GM13977 (cell line): ENCODE measurements at regions not wholly inside any gene's neighbourhood (a gene's known extent, or its start where the extent isn't known, plus 50 kb on each side); places are given as distances from the start of the nearest gene placed in this dataset.
A peak's percentile ranks its signal among the peaks of the same experiment; 100 is the strongest.

Experiments
- DNase-seq: peaks from one replicate; pipeline ENCODE4 v3.0.0; 2012; ENCODE audit warnings: low spot score
- in situ Hi-C: fragments of 300-500 bp; cut with MboI; formaldehyde crosslinking; loops from one replicate; pipeline ENCODE4 v1.12.0; 2022; ENCODE audit warnings: low sequenced_read_pairs, low pct_unique_long_range_greater_than_20kb, mixed read lengths, inconsistent platforms; ENCODE audit not compliant: unreplicated experiment
- TF ChIP-seq, protein P1 (sequence below): IDR thresholded peaks from 2 replicates; pipeline ENCODE4 v1.5.1; 2012; ENCODE audit warnings: mild to moderate bottlenecking, control low read depth; ENCODE audit not compliant: insufficient read depth; ENCODE audit errors: extremely low read depth, missing control alignments

- no peak for DNase-seq
- TF ChIP-seq, protein P1, sequence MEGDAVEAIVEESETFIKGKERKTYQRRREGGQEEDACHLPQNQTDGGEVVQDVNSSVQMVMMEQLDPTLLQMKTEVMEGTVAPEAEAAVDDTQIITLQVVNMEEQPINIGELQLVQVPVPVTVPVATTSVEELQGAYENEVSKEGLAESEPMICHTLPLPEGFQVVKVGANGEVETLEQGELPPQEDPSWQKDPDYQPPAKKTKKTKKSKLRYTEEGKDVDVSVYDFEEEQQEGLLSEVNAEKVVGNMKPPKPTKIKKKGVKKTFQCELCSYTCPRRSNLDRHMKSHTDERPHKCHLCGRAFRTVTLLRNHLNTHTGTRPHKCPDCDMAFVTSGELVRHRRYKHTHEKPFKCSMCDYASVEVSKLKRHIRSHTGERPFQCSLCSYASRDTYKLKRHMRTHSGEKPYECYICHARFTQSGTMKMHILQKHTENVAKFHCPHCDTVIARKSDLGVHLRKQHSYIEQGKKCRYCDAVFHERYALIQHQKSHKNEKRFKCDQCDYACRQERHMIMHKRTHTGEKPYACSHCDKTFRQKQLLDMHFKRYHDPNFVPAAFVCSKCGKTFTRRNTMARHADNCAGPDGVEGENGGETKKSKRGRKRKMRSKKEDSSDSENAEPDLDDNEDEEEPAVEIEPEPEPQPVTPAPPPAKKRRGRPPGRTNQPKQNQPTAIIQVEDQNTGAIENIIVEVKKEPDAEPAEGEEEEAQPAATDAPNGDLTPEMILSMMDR: no peak
- in situ Hi-C loops: no loop called here
These were observed 1080.9 kb downstream of the SLITRK5 start for GRCh38 chr13:88752041-88752440.

DNA sequence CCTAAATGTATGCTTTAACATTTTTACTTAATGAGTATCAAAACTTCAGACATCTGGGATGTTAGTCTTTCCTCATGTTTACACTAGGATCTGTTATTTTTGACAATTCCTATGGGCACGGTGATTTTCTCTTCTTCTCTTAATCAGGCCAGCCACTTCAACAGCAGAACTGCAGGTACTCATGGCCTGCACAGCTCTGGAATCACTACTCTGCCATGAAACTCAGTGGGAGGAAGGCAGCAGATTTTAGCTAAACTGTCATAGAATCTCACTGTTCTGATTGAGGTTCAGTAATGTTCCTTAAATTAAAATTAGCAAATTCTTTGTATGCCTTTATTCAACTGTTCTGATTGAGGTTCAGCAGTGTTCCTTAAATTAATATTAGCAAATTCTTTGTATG is 1083.0 kb downstream of the SLITRK5 start:
- in situ Hi-C loops: no loop called here
- TF ChIP-seq, protein P1: no peak

DNA sequence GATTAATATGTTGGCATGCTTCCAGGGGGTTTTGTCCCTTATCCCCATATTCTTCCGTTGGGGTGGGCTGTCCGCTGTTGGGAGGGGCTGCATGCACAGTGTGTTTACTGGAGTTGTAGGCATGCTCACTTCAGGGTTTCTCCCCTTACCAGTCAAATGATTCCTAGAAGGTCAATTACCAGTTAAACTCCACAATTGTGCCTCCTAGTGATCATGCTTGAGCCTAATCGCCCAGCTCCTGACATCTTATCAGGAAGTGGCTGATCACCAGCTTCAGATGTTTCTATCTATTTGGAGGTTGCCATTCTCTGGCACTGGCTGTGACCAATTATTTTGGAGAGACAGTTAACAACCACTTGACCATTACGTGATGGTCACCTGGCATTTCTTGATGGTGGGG is 1090.0 kb downstream of the SLITRK5 start:
- TF ChIP-seq, protein P1: peak; percentile 15
- DNase-seq: no peak
- in situ Hi-C loops: no loop called here

More for the DNA sequence above, 1083.0 kb downstream of the SLITRK5 start:
- DNase-seq: no peak

DNA sequence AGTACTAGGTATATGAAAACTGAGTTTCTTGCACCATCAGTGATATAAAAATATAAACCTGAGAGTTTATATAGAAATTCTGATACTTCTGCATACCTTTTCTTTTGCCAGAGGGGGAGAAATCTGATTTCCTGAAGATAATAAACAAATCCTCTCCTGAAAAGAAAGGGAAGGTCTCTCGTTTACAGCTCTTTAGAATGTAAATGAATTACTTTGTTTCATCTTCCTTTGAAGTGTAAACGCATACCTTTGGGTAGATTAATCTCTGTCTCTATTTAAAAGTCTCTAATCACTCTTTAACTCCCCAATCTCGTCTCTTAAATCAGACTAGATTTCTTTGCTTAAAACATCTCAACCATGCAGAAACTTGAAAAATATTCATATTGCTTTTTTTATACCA is 1092.9 kb downstream of the SLITRK5 start:
- in situ Hi-C loops: no loop called here
- TF ChIP-seq, protein P1: no peak
- no peak for DNase-seq

DNA sequence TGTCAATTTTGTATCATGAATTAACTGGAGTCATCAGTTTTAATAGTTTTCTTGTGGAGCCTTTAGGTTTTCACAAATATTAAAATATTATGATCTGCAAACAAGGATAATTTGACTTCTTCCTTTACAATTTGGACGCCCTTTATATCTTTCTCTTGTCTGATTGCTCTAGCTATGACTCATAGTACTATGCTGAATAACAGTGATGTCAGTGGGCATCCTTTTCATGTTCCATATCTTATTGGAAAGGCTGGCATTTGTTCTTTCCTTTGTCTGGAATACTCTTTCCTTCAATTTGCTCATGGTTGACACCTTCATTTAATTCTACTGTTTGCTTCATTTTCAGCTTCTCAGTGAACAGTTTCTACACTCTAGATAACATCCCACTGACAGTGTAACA is 1129.3 kb downstream of the SLITRK5 start:
- in situ Hi-C loops: no loop called here
- TF ChIP-seq, protein P1: no peak
- DNase-seq: no peak

DNA sequence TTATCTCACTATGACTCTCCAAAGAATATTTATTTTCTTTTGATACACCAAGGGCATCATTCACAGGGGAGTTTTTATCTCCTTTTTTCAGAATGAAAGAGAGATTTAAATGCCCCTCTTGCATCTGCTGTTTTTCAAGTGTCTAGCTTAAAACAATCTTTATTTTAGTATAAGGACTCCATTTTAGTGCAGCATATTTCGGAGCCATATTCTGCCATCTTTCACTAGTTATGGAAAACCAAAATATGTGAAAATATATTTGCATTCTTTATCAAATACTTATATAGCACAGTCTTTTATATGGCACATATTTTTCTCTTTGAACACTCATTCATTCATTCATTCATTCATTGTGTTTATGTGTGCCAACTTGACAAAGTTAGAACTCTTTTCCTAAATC is 1130.2 kb downstream of the SLITRK5 start:
- no peak for DNase-seq
- TF ChIP-seq, protein P1: no peak
- in situ Hi-C loops: no loop called here

GRCh38 chr13:88802886-88803285 is 1131.7 kb downstream of the SLITRK5 start:
- DNase-seq: no peak
- in situ Hi-C loops: no loop called here
- TF ChIP-seq, protein P1: no peak
